SU-DHL-6 (cell line): ENCODE measurements at regions not wholly inside any gene's neighbourhood (a gene's known extent, or its start where the extent isn't known, plus 50 kb on each side); places are given as distances from the start of the nearest gene placed in this dataset.

Experiments used
- EZH2phosphoT487 ChIP-seq: fragments of 200-600 bp; sonication (generic), shearing (Covaris generic); conservative IDR thresholded peaks from 2 replicates; pipeline ENCODE4 v1.6.1; 2018; ENCODE audit warnings: mild to moderate bottlenecking, antibody characterized with exemption, low read length, moderate library complexity, mixed read lengths
- TF ChIP-seq, protein P1 (sequence below): fragments of 200-600 bp; sonication (generic); IDR thresholded peaks from one replicate; pipeline ENCODE4 v1.5.1; 2017; ENCODE audit warnings: antibody characterized with exemption, mild to moderate bottlenecking, low read length, moderate library complexity; ENCODE audit not compliant: insufficient read depth, poor library complexity, severe bottlenecking

DNA sequence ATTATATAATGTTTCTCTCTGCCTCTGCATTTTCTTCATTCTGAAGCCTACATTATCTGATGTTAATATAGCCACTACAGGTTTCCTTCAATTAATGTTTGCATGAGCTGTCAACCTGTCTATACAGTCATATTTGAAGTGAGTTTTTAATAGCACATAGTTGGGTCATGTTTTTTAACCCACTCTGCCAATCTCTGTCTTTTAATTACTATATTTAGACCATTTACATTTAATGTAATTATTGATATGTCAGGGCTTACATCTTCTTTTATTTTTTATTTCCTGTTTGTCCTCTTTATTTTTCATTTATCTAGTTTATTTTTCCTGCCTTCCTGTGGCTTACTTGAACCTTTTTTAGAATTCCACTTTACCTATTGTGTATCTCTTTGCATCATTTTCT lies 124.3 kb upstream of the PDE1C start:
- TF ChIP-seq, protein P1, sequence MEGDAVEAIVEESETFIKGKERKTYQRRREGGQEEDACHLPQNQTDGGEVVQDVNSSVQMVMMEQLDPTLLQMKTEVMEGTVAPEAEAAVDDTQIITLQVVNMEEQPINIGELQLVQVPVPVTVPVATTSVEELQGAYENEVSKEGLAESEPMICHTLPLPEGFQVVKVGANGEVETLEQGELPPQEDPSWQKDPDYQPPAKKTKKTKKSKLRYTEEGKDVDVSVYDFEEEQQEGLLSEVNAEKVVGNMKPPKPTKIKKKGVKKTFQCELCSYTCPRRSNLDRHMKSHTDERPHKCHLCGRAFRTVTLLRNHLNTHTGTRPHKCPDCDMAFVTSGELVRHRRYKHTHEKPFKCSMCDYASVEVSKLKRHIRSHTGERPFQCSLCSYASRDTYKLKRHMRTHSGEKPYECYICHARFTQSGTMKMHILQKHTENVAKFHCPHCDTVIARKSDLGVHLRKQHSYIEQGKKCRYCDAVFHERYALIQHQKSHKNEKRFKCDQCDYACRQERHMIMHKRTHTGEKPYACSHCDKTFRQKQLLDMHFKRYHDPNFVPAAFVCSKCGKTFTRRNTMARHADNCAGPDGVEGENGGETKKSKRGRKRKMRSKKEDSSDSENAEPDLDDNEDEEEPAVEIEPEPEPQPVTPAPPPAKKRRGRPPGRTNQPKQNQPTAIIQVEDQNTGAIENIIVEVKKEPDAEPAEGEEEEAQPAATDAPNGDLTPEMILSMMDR = no peak
- TF ChIP-seq EZH2phosphoT487 = no peak
